ENCODE measurements at regions not wholly inside any gene's neighbourhood (a gene's known extent, or its start where the extent isn't known, plus 50 kb on each side); places are given as distances from the start of the nearest gene placed in this dataset.
"Not testable (repeated sequence)": the region's sequence is repeated elsewhere in the genome, so short reads cannot be mapped to it uniquely, and the experiment has no call there.

DNA sequence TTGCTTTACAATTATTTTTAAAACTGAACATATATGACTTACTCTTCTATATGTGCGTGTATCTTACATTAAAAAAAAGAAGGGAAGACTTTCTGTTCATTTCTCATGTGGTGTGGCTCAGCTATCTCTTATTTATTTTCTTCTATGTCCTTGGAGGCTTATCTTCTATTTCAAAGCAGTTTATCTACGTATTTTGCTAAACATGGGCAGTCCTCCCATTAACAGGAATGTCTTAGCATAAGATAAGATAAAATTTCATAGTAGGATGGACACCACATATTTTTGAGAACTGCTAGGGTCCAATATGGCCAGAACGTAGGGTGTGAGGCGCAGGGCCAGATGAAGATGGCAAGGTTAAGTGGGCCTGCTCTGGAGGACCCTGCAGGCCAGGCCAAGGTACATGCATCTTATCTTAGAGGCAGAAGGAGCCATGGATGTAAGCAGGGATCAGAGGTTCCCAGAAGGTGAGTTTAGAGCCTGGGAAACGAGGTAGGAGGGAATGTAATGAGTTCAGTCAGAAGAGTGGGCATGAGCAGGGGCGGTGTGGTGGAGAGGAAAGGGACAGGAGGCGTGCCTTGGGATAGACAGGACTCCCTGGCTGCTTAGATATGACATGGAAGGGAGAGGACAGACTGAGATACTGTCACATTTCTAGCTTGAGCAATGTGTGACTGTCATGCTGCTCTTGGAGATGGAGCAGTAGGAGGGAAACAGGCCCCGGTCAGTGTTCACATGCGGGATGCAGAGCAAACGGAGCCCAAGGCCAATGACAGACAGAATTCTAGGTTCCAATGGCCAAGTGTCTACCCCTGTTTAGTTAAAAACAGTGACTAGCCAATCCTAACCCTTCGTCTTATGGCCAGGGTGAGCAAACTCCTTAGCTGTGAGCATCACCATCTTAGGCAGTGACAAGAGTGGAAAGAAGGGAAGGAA lies 68.6 kb upstream of the MEDAG start:
- H3K4me1 ChIP-seq = peaks cover 34% of the 10 kb centered on the region
- no peak overlapping the region for H3K4me3 ChIP-seq
- H3K27me3 ChIP-seq = no peaks in the 10 kb centered on the region
- H3K36me3 ChIP-seq (ENCODE audit: low read depth, missing control alignments) = no peaks in the 10 kb centered on the region
- H3K9me3 ChIP-seq = no peaks in the 10 kb centered on the region
- WGBS, 2 donors = 74 to 77% methylated on average over 11 of the region's 11 CpGs
- no peak overlapping the region for H3K27ac ChIP-seq
- TF ChIP-seq POLR2A (IDR thresholded peaks at IDR 0.05) = no peak
- TF ChIP-seq, protein P1, sequence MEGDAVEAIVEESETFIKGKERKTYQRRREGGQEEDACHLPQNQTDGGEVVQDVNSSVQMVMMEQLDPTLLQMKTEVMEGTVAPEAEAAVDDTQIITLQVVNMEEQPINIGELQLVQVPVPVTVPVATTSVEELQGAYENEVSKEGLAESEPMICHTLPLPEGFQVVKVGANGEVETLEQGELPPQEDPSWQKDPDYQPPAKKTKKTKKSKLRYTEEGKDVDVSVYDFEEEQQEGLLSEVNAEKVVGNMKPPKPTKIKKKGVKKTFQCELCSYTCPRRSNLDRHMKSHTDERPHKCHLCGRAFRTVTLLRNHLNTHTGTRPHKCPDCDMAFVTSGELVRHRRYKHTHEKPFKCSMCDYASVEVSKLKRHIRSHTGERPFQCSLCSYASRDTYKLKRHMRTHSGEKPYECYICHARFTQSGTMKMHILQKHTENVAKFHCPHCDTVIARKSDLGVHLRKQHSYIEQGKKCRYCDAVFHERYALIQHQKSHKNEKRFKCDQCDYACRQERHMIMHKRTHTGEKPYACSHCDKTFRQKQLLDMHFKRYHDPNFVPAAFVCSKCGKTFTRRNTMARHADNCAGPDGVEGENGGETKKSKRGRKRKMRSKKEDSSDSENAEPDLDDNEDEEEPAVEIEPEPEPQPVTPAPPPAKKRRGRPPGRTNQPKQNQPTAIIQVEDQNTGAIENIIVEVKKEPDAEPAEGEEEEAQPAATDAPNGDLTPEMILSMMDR (IDR thresholded peaks at IDR 0.05) = no peak
- intact Hi-C loops (cut with DNase I; ENCODE audit: low total_unique reads) = no loop called here
- DNase-seq = no peak

DNA sequence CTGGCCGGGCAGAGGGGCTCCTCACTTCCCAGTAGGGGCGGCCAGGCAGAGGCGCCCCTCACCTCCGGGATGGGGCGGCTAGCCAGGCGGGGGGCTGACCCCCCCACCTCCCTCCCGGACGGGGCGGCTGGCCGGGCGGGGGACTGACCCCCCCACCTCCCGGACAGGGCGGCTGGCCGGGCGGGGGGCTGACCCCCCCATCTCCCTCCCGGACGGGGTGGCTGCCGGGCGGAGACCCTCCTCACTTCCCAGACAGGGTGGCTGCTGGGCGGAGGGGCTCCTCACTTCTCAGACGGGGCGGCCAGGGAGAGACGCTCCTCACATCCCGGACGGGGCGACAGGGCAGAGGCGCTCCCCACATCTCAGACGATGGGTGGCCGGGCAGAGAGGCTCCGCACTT lies 66.4 kb upstream of the MEDAG start:
- H3K9me3 ChIP-seq; H3K36me3 ChIP-seq (ENCODE audit: low read depth, missing control alignments); DNase-seq; intact Hi-C loops (cut with DNase I; ENCODE audit: low total_unique reads); H3K27ac ChIP-seq; H3K27me3 ChIP-seq: not testable (repeated sequence)
- WGBS, 2 donors = 82% methylated on average over 8 of the region's 30 CpGs; no CpG with 5 or more reads in 1 of the 2 donors
- Histone ChIP-seq H3K4me3 (peak overlapping the region in 1 of 2 donors; percentile 17), H3K4me1 (peaks cover 18% of the 10 kb centered on the region)

DNA sequence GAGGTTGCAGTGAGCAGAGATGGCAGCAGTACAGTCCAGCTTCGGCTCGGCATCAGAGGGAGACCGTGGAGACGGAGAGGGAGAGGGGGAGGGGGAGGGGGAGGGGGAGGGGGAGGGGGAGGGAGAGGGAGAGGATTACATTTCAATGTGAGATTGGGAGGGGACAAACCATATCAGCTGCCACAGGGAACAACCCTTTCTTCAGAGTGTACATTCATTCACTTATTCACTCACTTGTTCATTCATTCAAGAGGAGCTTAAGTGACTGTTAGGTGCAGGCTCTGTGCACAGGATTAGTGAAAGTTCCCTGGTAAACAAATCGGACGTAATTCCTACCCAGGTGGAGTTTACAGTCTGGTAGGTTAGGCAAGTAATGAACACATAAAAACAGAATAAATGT lies 65.6 kb upstream of the MEDAG start:
- H3K36me3 ChIP-seq (ENCODE audit: low read depth, missing control alignments) = no peaks in the 10 kb centered on the region
- no peak overlapping the region for H3K27ac ChIP-seq
- peaks cover 14% of the 10 kb centered on the region for H3K4me1 ChIP-seq
- H3K4me3 ChIP-seq = no peak overlapping the region
- no peak for TF ChIP-seq POLR2A (IDR thresholded peaks at IDR 0.05)
- TF ChIP-seq, protein P1 (IDR thresholded peaks at IDR 0.05) = no peak
- H3K9me3 ChIP-seq = no peaks in the 10 kb centered on the region
- DNase-seq = no peak
- no peaks in the 10 kb centered on the region for H3K27me3 ChIP-seq
- intact Hi-C loops (cut with DNase I; ENCODE audit: low total_unique reads) = no loop called here
- WGBS, 2 donors = 55 to 79% methylated on average over 2 of the region's 6 CpGs

GRCh38 chr13:30841154-30841553 lies 64.9 kb upstream of the MEDAG start:
- Histone ChIP-seq H3K27me3 (no peaks in the 10 kb centered on the region), H3K4me1 (peaks cover 10% of the 10 kb centered on the region), H3K4me3 (no peak overlapping the region), H3K36me3 (ENCODE audit: low read depth, missing control alignments) (no peaks in the 10 kb centered on the region), H3K9me3 (no peaks in the 10 kb centered on the region), H3K27ac (no peak overlapping the region)
- WGBS, 2 donors = 61 to 64% methylated on average over 5 of the region's 5 CpGs
- TF ChIP-seq, protein P1 (IDR thresholded peaks at IDR 0.05) = no peak
- TF ChIP-seq POLR2A (IDR thresholded peaks at IDR 0.05) = no peak
- DNase-seq = no peak
- intact Hi-C loops (cut with DNase I; ENCODE audit: low total_unique reads) = no loop called here

- intact Hi-C loops (cut with DNase I; ENCODE audit: low total_unique reads) = no loop called here
- H3K9me3 ChIP-seq = no peaks in the 10 kb centered on the region
- no peaks in the 10 kb centered on the region for H3K36me3 ChIP-seq (ENCODE audit: low read depth, missing control alignments)
- no peak overlapping the region for H3K27ac ChIP-seq
- no peak for DNase-seq
- H3K4me3 ChIP-seq = no peak overlapping the region
- H3K4me1 ChIP-seq = no peaks in the 10 kb centered on the region
- 46 to 81% methylated on average over 4 of the region's 4 CpGs for whole genome bisulfite sequencing, 2 donors
- H3K27me3 ChIP-seq = no peaks in the 10 kb centered on the region
- TF ChIP-seq, protein P1 (IDR thresholded peaks at IDR 0.05) = no peak
- TF ChIP-seq POLR2A (IDR thresholded peaks at IDR 0.05) = no peak
Measured at GRCh38 chr13:30843548-30843947, 62.5 kb upstream of the MEDAG start.
